Keratinocyte (primary cell): ENCODE measurements at regions not wholly inside any gene's neighbourhood (a gene's known extent, or its start where the extent isn't known, plus 50 kb on each side); places are given as distances from the start of the nearest gene placed in this dataset.

ENCODE experiments used
- DNase-seq: peaks from one replicate; pipeline ENCODE4 v3.0.0-alpha.2; 2011; ENCODE audit warnings: low read depth, missing footprints, low spot score
- FAIRE-seq: peaks from 2 replicates; lab custom pipeline; 2011; peaks lifted over from hg19 to GRCh38; lab: Jason Lieb, UNC
- H2AFZ ChIP-seq: 2 replicates; pipeline ENCODE4 v1.6.0; 2012; ENCODE audit warnings: low read length, control low read depth, inconsistent platforms; ENCODE audit not compliant: control insufficient read depth
- H3K27ac ChIP-seq: 2 replicates; pipeline ENCODE4 v1.5.1; 2011; ENCODE audit warnings: low read length; ENCODE audit not compliant: control insufficient read depth, insufficient read depth
- H3K27me3 ChIP-seq: 3 replicates; pipeline ENCODE4 v1.6.0; 2011; ENCODE audit warnings: low read length; ENCODE audit not compliant: control insufficient read depth, insufficient read depth; ENCODE audit errors: extremely low read depth
- H3K36me3 ChIP-seq, 2 experiments: 2 replicates in 1 of 2; 3 replicates in 1 of 2; pipeline ENCODE4 v1.5.1; 2011; ENCODE audit warnings: low read length in 2 of 2, mild to moderate bottlenecking in 1 of 2; ENCODE audit not compliant: control insufficient read depth in 2 of 2, insufficient read depth in 2 of 2; ENCODE audit errors: extremely low read depth in 1 of 2
- H3K4me1 ChIP-seq: 3 replicates; pipeline ENCODE4 v1.5.1; 2011; ENCODE audit warnings: low read length; ENCODE audit not compliant: control insufficient read depth, insufficient read depth; ENCODE audit errors: extremely low read depth
- H3K4me2 ChIP-seq: 3 replicates; pipeline ENCODE4 v1.6.0; 2011; ENCODE audit warnings: low read depth, low read length; ENCODE audit not compliant: control insufficient read depth, insufficient read depth; ENCODE audit errors: extremely low read depth
- H3K4me3 ChIP-seq, 3 experiments: fragments of 200-600 bp in 1 of 3; sonication (generic) in 1 of 3; 2 replicates in 2 of 3; 3 replicates in 1 of 3; pipeline ENCODE4 v1.5.1; 2011 to 2016; ENCODE audit warnings: low read length in 3 of 3, mild to moderate bottlenecking in 3 of 3, control low read depth in 2 of 3, inconsistent platforms in 1 of 3, low read depth in 1 of 3, mixed read lengths in 1 of 3, mixed run types in 1 of 3, moderate library complexity in 1 of 3; ENCODE audit not compliant: control insufficient read depth in 2 of 3, insufficient read depth in 2 of 3; ENCODE audit errors: extremely low read depth in 1 of 3
- H3K79me2 ChIP-seq: 2 replicates; pipeline ENCODE4 v1.6.0; 2012; ENCODE audit warnings: low read length; ENCODE audit not compliant: control insufficient read depth, insufficient read depth
- H3K9ac ChIP-seq: 3 replicates; pipeline ENCODE4 v1.6.0; 2011; ENCODE audit warnings: low read length; ENCODE audit not compliant: control insufficient read depth, insufficient read depth; ENCODE audit errors: extremely low read depth
- H3K9me1 ChIP-seq: 3 replicates; pipeline ENCODE4 v1.6.0; 2011; ENCODE audit warnings: low read length; ENCODE audit not compliant: control insufficient read depth, insufficient read depth; ENCODE audit errors: extremely low read depth
- H3K9me3 ChIP-seq: 2 replicates; pipeline ENCODE4 v1.5.1; 2012; ENCODE audit warnings: low read depth, low read length; ENCODE audit not compliant: control insufficient read depth
- H4K20me1 ChIP-seq: 3 replicates; pipeline ENCODE4 v1.6.0; 2011; ENCODE audit warnings: low read length; ENCODE audit not compliant: control insufficient read depth, insufficient read depth; ENCODE audit errors: extremely low read depth
- CTCF ChIP-seq, 3 experiments: IDR thresholded peaks in 1 of 3; conservative IDR thresholded peaks in 1 of 3; optimal IDR thresholded peaks in 1 of 3; 2 replicates in 2 of 3; 3 replicates in 1 of 3; pipeline versions ENCODE3 to v1.5.1; 2011; ENCODE audit warnings: low read length in 3 of 3, mild to moderate bottlenecking in 3 of 3, moderate library complexity in 2 of 3, control low read depth in 1 of 3, inconsistent platforms in 1 of 3; ENCODE audit not compliant: insufficient read depth in 2 of 3; ENCODE audit errors: extremely low read depth in 1 of 3
- EZH2 ChIP-seq: IDR thresholded peaks from one replicate; pipeline ENCODE4 v1.6.1; 2012; ENCODE audit warnings: inconsistent platforms, mild to moderate bottlenecking, low read length, moderate library complexity
- dilution Hi-C: fragments of 300-500 bp; cut with MboI; formaldehyde crosslinking; loops from one replicate; pipeline ENCODE4 v1.7.0; 2020; ENCODE audit warnings: low sequenced_read_pairs; ENCODE audit not compliant: extremely low pct_ligation_motif_present

GRCh38 chr6:4437342-4437741, 302.0 kb upstream of the ECI2 start:
- no peaks in the 10 kb centered on the region for H3K9me1 ChIP-seq
- no peaks in the 10 kb centered on the region for H4K20me1 ChIP-seq
- H3K27me3 ChIP-seq: no peaks in the 10 kb centered on the region
- peaks cover 5% of the 10 kb centered on the region for H3K4me1 ChIP-seq
- H3K9me3 ChIP-seq: no peaks in the 10 kb centered on the region
- H3K27ac ChIP-seq: no peak overlapping the region
- FAIRE-seq (no peak), DNase-seq (no peak)
- TF ChIP-seq CTCF (optimal IDR thresholded peaks at IDR 0.05 in 1 of 3, IDR thresholded peaks at IDR 0.05 in 1 of 3, conservative IDR thresholded peaks at IDR 0.05 in 1 of 3; ENCODE audit: extremely low read depth in 1 of 3, insufficient read depth in 2 of 3, low read length in 3 of 3): no peak
- TF ChIP-seq EZH2: no peak
- dilution Hi-C loops: no loop called here
- H2AFZ ChIP-seq: no peak overlapping the region
- H3K9ac ChIP-seq: no peak overlapping the region
- H3K4me2 ChIP-seq: no peak overlapping the region
- H3K79me2 ChIP-seq: no peaks in the 10 kb centered on the region
- H3K4me3 ChIP-seq: no peak overlapping the region
- no peaks in the 10 kb centered on the region for H3K36me3 ChIP-seq

- Histone ChIP-seq H2AFZ (peak overlapping the region; percentile 47), H3K9me3 (no peaks in the 10 kb centered on the region), H3K9ac (no peak overlapping the region), H3K36me3 (no peaks in the 10 kb centered on the region), H3K4me3 (no peak overlapping the region), H3K4me2 (peak overlapping the region; percentile 34), H4K20me1 (no peaks in the 10 kb centered on the region), H3K27me3 (no peaks in the 10 kb centered on the region), H3K79me2 (no peaks in the 10 kb centered on the region), H3K9me1 (no peaks in the 10 kb centered on the region), H3K4me1 (peaks cover 5% of the 10 kb centered on the region), H3K27ac (no peak overlapping the region)
- dilution Hi-C loops: no loop called here
- DNase-seq: peak; percentile 5
- FAIRE-seq: peak; percentile 78
- no peak for TF ChIP-seq EZH2
- TF ChIP-seq CTCF (optimal IDR thresholded peaks at IDR 0.05 in 1 of 3, IDR thresholded peaks at IDR 0.05 in 1 of 3, conservative IDR thresholded peaks at IDR 0.05 in 1 of 3; ENCODE audit: extremely low read depth in 1 of 3, insufficient read depth in 2 of 3, low read length in 3 of 3): no peak
Measured at GRCh38 chr6:4435981-4436445, 300.6 kb upstream of the ECI2 start.
